ENCODE measurements at regions not wholly inside any gene's neighbourhood (a gene's known extent, or its start where the extent isn't known, plus 50 kb on each side); places are given as distances from the start of the nearest gene placed in this dataset.

GRCh38 chr3:191775451-191776233, 314.7 kb downstream of the PYDC2 start:
- TF ChIP-seq, protein P1, sequence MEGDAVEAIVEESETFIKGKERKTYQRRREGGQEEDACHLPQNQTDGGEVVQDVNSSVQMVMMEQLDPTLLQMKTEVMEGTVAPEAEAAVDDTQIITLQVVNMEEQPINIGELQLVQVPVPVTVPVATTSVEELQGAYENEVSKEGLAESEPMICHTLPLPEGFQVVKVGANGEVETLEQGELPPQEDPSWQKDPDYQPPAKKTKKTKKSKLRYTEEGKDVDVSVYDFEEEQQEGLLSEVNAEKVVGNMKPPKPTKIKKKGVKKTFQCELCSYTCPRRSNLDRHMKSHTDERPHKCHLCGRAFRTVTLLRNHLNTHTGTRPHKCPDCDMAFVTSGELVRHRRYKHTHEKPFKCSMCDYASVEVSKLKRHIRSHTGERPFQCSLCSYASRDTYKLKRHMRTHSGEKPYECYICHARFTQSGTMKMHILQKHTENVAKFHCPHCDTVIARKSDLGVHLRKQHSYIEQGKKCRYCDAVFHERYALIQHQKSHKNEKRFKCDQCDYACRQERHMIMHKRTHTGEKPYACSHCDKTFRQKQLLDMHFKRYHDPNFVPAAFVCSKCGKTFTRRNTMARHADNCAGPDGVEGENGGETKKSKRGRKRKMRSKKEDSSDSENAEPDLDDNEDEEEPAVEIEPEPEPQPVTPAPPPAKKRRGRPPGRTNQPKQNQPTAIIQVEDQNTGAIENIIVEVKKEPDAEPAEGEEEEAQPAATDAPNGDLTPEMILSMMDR (conservative IDR thresholded peaks at IDR 0.05), result no peak
- TF ChIP-seq ZFX (IDR thresholded peaks at IDR 0.05), result no peak
